RWPE1 (cell line): ENCODE measurements at regions not wholly inside any gene's neighbourhood (a gene's known extent, or its start where the extent isn't known, plus 50 kb on each side); places are given as distances from the start of the nearest gene placed in this dataset.
"Not testable (repeated sequence)": the region's sequence is repeated elsewhere in the genome, so short reads cannot be mapped to it uniquely, and the experiment has no call there.

Source experiments
- CTCF ChIA-PET: fragments of 350-600 bp; sonication (Branson Sonifier 250); formaldehyde crosslinking; extraction: SDS; loops from one replicate; lab custom pipeline; 2021; lab: Yijun Ruan, JAX
- POLR2A ChIA-PET: fragments of 400-600 bp; formaldehyde crosslinking; extraction: SDS; loops from one replicate; lab custom pipeline; 2020; ENCODE audit warnings: antibody characterized with exemption; ENCODE audit not compliant: low non-redundant PET; lab: Yijun Ruan, JAX
- DNase-seq: peaks from one replicate; pipeline ENCODE4 v3.0.0; 2012; ENCODE audit warnings: low spot score
- H3K27ac ChIP-seq: fragments of 450-650 bp; 2 replicates; pipeline ENCODE4 v1.5.1; 2017
- CTCF ChIP-seq: fragments of 450-650 bp; conservative IDR thresholded peaks from 2 replicates; pipeline ENCODE4 v1.5.1; 2017; ENCODE audit warnings: low read depth, mild to moderate bottlenecking

- TF ChIP-seq CTCF, result no peak
- CTCF ChIA-PET, result interaction anchor here (0.6 kb wide), 1 partner anchor 327 kb away, joined by 5 read pairs; no protein-coding TSS in a partner anchor
- POLR2A ChIA-PET, result no interaction called here
- H3K27ac ChIP-seq, result no peak overlapping the region
- no peak for DNase-seq
These were observed 302.7 kb downstream of the SFMBT2 start for GRCh38 chr10:7108141-7108540.

- ChIA-PET CTCF (no interaction called here), POLR2A (no interaction called here)
- DNase-seq, result no peak
- TF ChIP-seq CTCF, result no peak
- H3K27ac ChIP-seq, result no peak overlapping the region
These were observed 303.5 kb downstream of the SFMBT2 start for GRCh38 chr10:7107285-7107684.

GRCh38 chr10:7104379-7104778 lies 306.5 kb downstream of the SFMBT2 start:
- H3K27ac ChIP-seq, CTCF ChIA-PET, POLR2A ChIA-PET, DNase-seq: not testable (repeated sequence)

- no peak for DNase-seq
- H3K27ac ChIP-seq, result no peak overlapping the region
- ChIA-PET POLR2A (no interaction called here), CTCF (no interaction called here)
- TF ChIP-seq CTCF, result no peak
These were observed 308.1 kb downstream of the SFMBT2 start for GRCh38 chr10:7102557-7103349.

GRCh38 chr10:7102084-7102483 lies 308.8 kb downstream of the SFMBT2 start:
- CTCF ChIA-PET, result no interaction called here
- TF ChIP-seq CTCF, result no peak

GRCh38 chr10:7101451-7101850 lies 309.4 kb downstream of the SFMBT2 start:
- POLR2A ChIA-PET, result no interaction called here
- CTCF ChIA-PET, result no interaction called here

More at GRCh38 chr10:7102084-7102483, 308.8 kb downstream of the SFMBT2 start:
- no peak overlapping the region for H3K27ac ChIP-seq
- POLR2A ChIA-PET, result no interaction called here
- DNase-seq, result no peak

More at GRCh38 chr10:7101451-7101850, 309.4 kb downstream of the SFMBT2 start:
- no peak overlapping the region for H3K27ac ChIP-seq
- no peak for TF ChIP-seq CTCF
- no peak for DNase-seq
